Ishikawa (cell line): ENCODE measurements at regions not wholly inside any gene's neighbourhood (a gene's known extent, or its start where the extent isn't known, plus 50 kb on each side); places are given as distances from the start of the nearest gene placed in this dataset.

Experiments
- NFIC ChIP-seq: IDR thresholded peaks from 2 replicates; pipeline ENCODE4 v1.6.1; 2012
- REST ChIP-seq: IDR thresholded peaks from 2 replicates; pipeline ENCODE4 v1.6.1; 2012; ENCODE audit warnings: low read depth, mild to moderate bottlenecking
- TAF1 ChIP-seq: IDR thresholded peaks from 2 replicates; pipeline ENCODE4 v1.6.1; 2012; ENCODE audit warnings: low read depth, mild to moderate bottlenecking
- YY1 ChIP-seq: IDR thresholded peaks from 2 replicates; pipeline ENCODE4 v1.6.1; 2012; ENCODE audit warnings: low read depth

- TF ChIP-seq REST, result no peak
- no peak for TF ChIP-seq YY1
- TF ChIP-seq NFIC, result no peak
- TF ChIP-seq TAF1, result no peak
These were observed 438.2 kb downstream of the ETNK1 start for GRCh38 chr12:23063206-23063605.
